H1 (cell line): ENCODE measurements at regions not wholly inside any gene's neighbourhood (a gene's known extent, or its start where the extent isn't known, plus 50 kb on each side); places are given as distances from the start of the nearest gene placed in this dataset.
"Not testable (repeated sequence)": the region's sequence is repeated elsewhere in the genome, so short reads cannot be mapped to it uniquely, and the experiment has no call there.

ENCODE experiments used
- CTCF ChIA-PET: fragments of 300-600 bp; sonication (Branson Sonifier 250); formaldehyde crosslinking; loops from one replicate; lab custom pipeline; 2021; ENCODE audit not compliant: partially characterized antibody; lab: Charles Lee
- POLR2A ChIA-PET: fragments of 300-600 bp; sonication (Branson Sonifier 250); formaldehyde crosslinking; loops from one replicate; lab custom pipeline; 2021; ENCODE audit warnings: inconsistent platforms; ENCODE audit not compliant: partially characterized antibody; lab: Charles Lee
- DNase-seq, 2 experiments: peaks; one replicate each; pipeline versions ENCODE4 v3.0.0 to v3.0.0-alpha.2; 2010 to 2022; ENCODE audit warnings: low spot score in 2 of 2, low read depth in 1 of 2, mixed read lengths in 1 of 2
- FAIRE-seq: peaks from 2 replicates; lab custom pipeline; 2011; peaks lifted over from hg19 to GRCh38; lab: Jason Lieb, UNC
- H2AFZ ChIP-seq: 2 replicates; pipeline ENCODE4 v1.8.1; 2012; ENCODE audit warnings: low read length, inconsistent platforms
- H2AK5ac ChIP-seq: 2 replicates; pipeline ENCODE4 v1.6.1; 2013; ENCODE audit warnings: low read depth, low read length
- H2BK120ac ChIP-seq: replicated peaks from 2 replicates; pipeline ENCODE3; 2013; ENCODE audit warnings: low read depth, low read length, inconsistent platforms
- H2BK12ac ChIP-seq: 2 replicates; pipeline ENCODE4 v1.6.1; 2013; ENCODE audit warnings: low read depth, low read length
- H2BK15ac ChIP-seq: 2 replicates; pipeline ENCODE4 v1.6.1; 2013; ENCODE audit warnings: low read length
- H2BK20ac ChIP-seq: 2 replicates; pipeline ENCODE4 v1.6.1; 2013; ENCODE audit warnings: low read length
- H2BK5ac ChIP-seq: 2 replicates; pipeline ENCODE4 v1.6.1; 2013; ENCODE audit warnings: low read depth, low read length
- H3K14ac ChIP-seq: 2 replicates; pipeline ENCODE4 v1.6.1; 2013; ENCODE audit warnings: inconsistent platforms; ENCODE audit not compliant: insufficient read length
- H3K18ac ChIP-seq: 2 replicates; pipeline ENCODE4 v1.6.1; 2013; ENCODE audit warnings: low read length; ENCODE audit errors: extremely low read depth
- H3K23ac ChIP-seq: 2 replicates; pipeline ENCODE4 v1.6.1; 2013; ENCODE audit warnings: inconsistent platforms; ENCODE audit not compliant: insufficient read length
- H3K23me2 ChIP-seq: 2 replicates; pipeline ENCODE4 v1.6.1; 2013; ENCODE audit warnings: low read depth, low read length
- H3K27ac ChIP-seq: 2 replicates; pipeline ENCODE4 v1.6.1; 2011; ENCODE audit warnings: low read depth, low read length, inconsistent platforms
- H3K27me3 ChIP-seq, 4 experiments: replicated peaks in 1 of 4; 1 replicate in 1 of 4; 2 replicates in 3 of 4; pipeline versions ENCODE4 v1.6.1 to v1.8.1; 2011 to 2013; ENCODE audit warnings: low read length in 3 of 4, mild to moderate bottlenecking in 3 of 4, inconsistent platforms in 2 of 4, mixed read lengths in 2 of 4, moderate library complexity in 1 of 4; ENCODE audit not compliant: control insufficient read depth in 3 of 4, insufficient read depth in 3 of 4; ENCODE audit errors: extremely low read depth in 1 of 4
- H3K36me3 ChIP-seq, 4 experiments: 2 replicates each; pipeline versions ENCODE4 v1.6.1 to v1.8.1; 2011 to 2013; ENCODE audit warnings: mild to moderate bottlenecking in 4 of 4, low read length in 3 of 4, moderate library complexity in 2 of 4, control low read depth in 1 of 4, inconsistent platforms in 1 of 4; ENCODE audit not compliant: insufficient read depth in 4 of 4, control insufficient read depth in 2 of 4
- H3K4ac ChIP-seq: replicated peaks from 2 replicates; pipeline ENCODE3; 2013; ENCODE audit warnings: low read length, low read depth, mixed read lengths, inconsistent platforms; ENCODE audit not compliant: insufficient read length
- H3K4me1 ChIP-seq, 4 experiments: replicated peaks in 1 of 4; 1 replicate in 1 of 4; 2 replicates in 3 of 4; pipeline versions ENCODE4 v1.6.1 to v1.8.1; 2011 to 2013; ENCODE audit warnings: low read length in 3 of 4, inconsistent platforms in 2 of 4, mixed read lengths in 1 of 4; ENCODE audit not compliant: insufficient read depth in 4 of 4, control insufficient read depth in 3 of 4
- H3K4me2 ChIP-seq, 2 experiments: 2 replicates each; pipeline versions ENCODE4 v1.6.1 to v1.8.1; 2011 to 2013; ENCODE audit warnings: low read depth in 2 of 2, low read length in 2 of 2, control low read depth in 1 of 2, inconsistent platforms in 1 of 2, mild to moderate bottlenecking in 1 of 2; ENCODE audit not compliant: insufficient read depth in 1 of 2
- H3K4me3 ChIP-seq, 4 experiments: fragments of 200-600, 300-600 bp in 1 of 4; sonication (generic), shearing (Covaris generic), sonication (Bioruptor Twin) in 1 of 4; 2 replicates each; pipeline versions ENCODE4 v1.5.1 to v1.8.1; 2011 to 2016; ENCODE audit warnings: low read length in 4 of 4, low read depth in 3 of 4, control low read depth in 2 of 4, inconsistent platforms in 2 of 4, mild to moderate bottlenecking in 2 of 4, mixed read lengths in 1 of 4, moderate library complexity in 1 of 4; ENCODE audit not compliant: insufficient read depth in 2 of 4; ENCODE audit errors: extremely low read depth in 1 of 4
- H3K56ac ChIP-seq: replicated peaks from 2 replicates; pipeline ENCODE3; 2013; ENCODE audit warnings: low read depth, mild to moderate bottlenecking, mixed read lengths, low read length, inconsistent platforms; ENCODE audit not compliant: insufficient read length
- H3K79me1 ChIP-seq: 2 replicates; pipeline ENCODE4 v1.6.1; 2013; ENCODE audit warnings: low read depth, low read length, control low read depth
- H3K79me2 ChIP-seq, 2 experiments: 2 replicates each; pipeline versions ENCODE4 v1.6.1 to v1.8.1; 2012 to 2013; ENCODE audit warnings: low read length in 2 of 2, mild to moderate bottlenecking in 2 of 2, inconsistent platforms in 1 of 2; ENCODE audit not compliant: insufficient read depth in 2 of 2, control insufficient read depth in 1 of 2
- H3K9ac ChIP-seq, 4 experiments: replicated peaks in 1 of 4; 1 replicate in 1 of 4; 2 replicates in 3 of 4; pipeline versions ENCODE4 v1.6.1 to v1.8.1; 2011 to 2013; ENCODE audit warnings: low read depth in 3 of 4, low read length in 3 of 4, control low read depth in 2 of 4, mild to moderate bottlenecking in 2 of 4, moderate library complexity in 2 of 4, inconsistent platforms in 1 of 4; ENCODE audit errors: extremely low read depth in 1 of 4
- H3K9me3 ChIP-seq, 2 experiments: 2 replicates each; pipeline versions ENCODE4 v1.6.1 to v1.8.1; 2012 to 2013; ENCODE audit warnings: mild to moderate bottlenecking in 2 of 2, moderate library complexity in 2 of 2, control low read depth in 1 of 2, inconsistent platforms in 1 of 2, low read depth in 1 of 2, low read length in 1 of 2, mixed read lengths in 1 of 2; ENCODE audit not compliant: insufficient read depth in 2 of 2
- H4K20me1 ChIP-seq, 2 experiments: replicated peaks in 1 of 2; 2 replicates each; pipeline versions ENCODE3 to v1.8.1; 2011 to 2013; ENCODE audit warnings: inconsistent platforms in 2 of 2, low read length in 2 of 2, mild to moderate bottlenecking in 1 of 2; ENCODE audit not compliant: insufficient read depth in 2 of 2, control insufficient read depth in 1 of 2
- H4K5ac ChIP-seq: 2 replicates; pipeline ENCODE4 v1.6.1; 2013; ENCODE audit warnings: low read length, low read depth, mixed read lengths, inconsistent platforms; ENCODE audit not compliant: insufficient read length
- H4K8ac ChIP-seq: 2 replicates; pipeline ENCODE4 v1.8.0; 2013; ENCODE audit warnings: mild to moderate bottlenecking, moderate library complexity, low read length, inconsistent platforms; ENCODE audit not compliant: insufficient read depth; ENCODE audit errors: extremely low read depth
- H4K91ac ChIP-seq: replicated peaks from 2 replicates; pipeline ENCODE3; 2013; ENCODE audit warnings: low read length, mixed read lengths, inconsistent platforms; ENCODE audit not compliant: insufficient read length
- EP300 ChIP-seq, 2 experiments: IDR thresholded peaks; 1 replicate in 1 of 2; 2 replicates in 1 of 2; pipeline ENCODE4 v1.6.1; 2011 to 2012; ENCODE audit warnings: low read depth in 2 of 2, low read length in 2 of 2, mild to moderate bottlenecking in 2 of 2, borderline replicate concordance in 1 of 2, inconsistent platforms in 1 of 2, moderate library complexity in 1 of 2
- PHF8 ChIP-seq: fragments of 200-600 bp; sonication (generic); conservative IDR thresholded peaks from 2 replicates; pipeline ENCODE4 v1.7.1; 2012; ENCODE audit warnings: low read depth, mild to moderate bottlenecking, inconsistent platforms, low read length, moderate library complexity
- RFX5 ChIP-seq: IDR thresholded peaks from 2 replicates; pipeline ENCODE4 v1.6.1; 2011; ENCODE audit warnings: low read depth, low read length, improper control_type of control experiment, borderline replicate concordance
- TBP ChIP-seq: IDR thresholded peaks from 2 replicates; pipeline ENCODE4 v1.6.1; 2011; ENCODE audit warnings: low read depth, low read length, improper control_type of control experiment
- WGBS, 2 experiments: shearing (Covaris generic) in 1 of 2; methylation state at CpG; one replicate each; pipeline versions ENCODE4 v1.1.6 to v1.1.7; 2013 to 2015; ENCODE audit warnings: low lambda C conversion rate in 2 of 2, mixed read lengths in 2 of 2, inconsistent platforms in 1 of 2, low coverage in 1 of 2, missing lambda C conversion rate in 1 of 2; ENCODE audit not compliant: insufficient replicate concordance in 2 of 2, insufficient coverage in 1 of 2, insufficient read length in 1 of 2; ENCODE audit errors: extremely low coverage in 1 of 2, missing lambda C conversion rate in 1 of 2; 5-methylcytosine and 5-hydroxymethylcytosine counted together
- TF ChIP-seq, protein P1 (sequence below): IDR thresholded peaks from 2 replicates; pipeline ENCODE4 v1.6.1; 2012; ENCODE audit warnings: low read length, inconsistent platforms

- TF ChIP-seq, protein P1, sequence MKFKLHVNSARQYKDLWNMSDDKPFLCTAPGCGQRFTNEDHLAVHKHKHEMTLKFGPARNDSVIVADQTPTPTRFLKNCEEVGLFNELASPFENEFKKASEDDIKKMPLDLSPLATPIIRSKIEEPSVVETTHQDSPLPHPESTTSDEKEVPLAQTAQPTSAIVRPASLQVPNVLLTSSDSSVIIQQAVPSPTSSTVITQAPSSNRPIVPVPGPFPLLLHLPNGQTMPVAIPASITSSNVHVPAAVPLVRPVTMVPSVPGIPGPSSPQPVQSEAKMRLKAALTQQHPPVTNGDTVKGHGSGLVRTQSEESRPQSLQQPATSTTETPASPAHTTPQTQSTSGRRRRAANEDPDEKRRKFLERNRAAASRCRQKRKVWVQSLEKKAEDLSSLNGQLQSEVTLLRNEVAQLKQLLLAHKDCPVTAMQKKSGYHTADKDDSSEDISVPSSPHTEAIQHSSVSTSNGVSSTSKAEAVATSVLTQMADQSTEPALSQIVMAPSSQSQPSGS: no peak
- TF ChIP-seq RFX5 (no peak), TBP (no peak), EP300 (IDR thresholded peaks at IDR 0.05; ENCODE audit: borderline replicate concordance in 1 of 2, low read depth in 2 of 2, low read length in 2 of 2) (no peak), PHF8 (no peak)
These were observed 309.2 kb downstream of the SH3GL2 start (continued) for GRCh38 chr9:17888066-17888465.

DNA sequence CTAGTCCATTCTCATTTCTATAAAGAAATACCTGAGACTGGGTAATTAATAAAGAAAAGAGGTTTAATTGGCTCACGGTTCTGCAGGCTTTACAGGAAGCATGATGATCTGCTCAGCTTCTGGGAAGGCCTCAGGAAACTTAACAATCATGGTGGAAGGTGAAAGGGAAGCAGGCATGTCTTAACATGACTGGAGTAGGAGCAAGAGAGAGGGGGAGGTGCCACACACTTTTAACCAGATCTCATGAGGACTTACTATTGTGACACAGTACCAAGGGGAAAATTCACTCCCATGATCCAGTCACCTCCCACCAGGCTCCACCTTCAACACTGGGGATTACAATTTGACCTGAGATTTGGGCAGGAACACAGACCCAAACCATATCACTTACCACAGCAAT lies 310.1 kb downstream of the SH3GL2 start:
- FAIRE-seq, H3K4me2 ChIP-seq: not testable (repeated sequence)
- CTCF ChIA-PET: interaction anchor here (0.6 to 1.2 kb wide), 2 partner anchors 238 to 340 kb away, joined by 3 to 7 read pairs; no protein-coding TSS in a partner anchor

More for the DNA sequence above, 310.1 kb downstream of the SH3GL2 start:
- H3K36me3 ChIP-seq, H3K4ac ChIP-seq, H3K4me3 ChIP-seq, H2BK120ac ChIP-seq, H3K79me1 ChIP-seq, H3K27me3 ChIP-seq, H3K56ac ChIP-seq, H4K91ac ChIP-seq, DNase-seq, H3K4me1 ChIP-seq, H3K9me3 ChIP-seq, H2AK5ac ChIP-seq, H4K20me1 ChIP-seq, H2BK12ac ChIP-seq, H3K18ac ChIP-seq, H3K9ac ChIP-seq, H2BK20ac ChIP-seq, H3K23ac ChIP-seq, H2BK15ac ChIP-seq, H3K14ac ChIP-seq, H2BK5ac ChIP-seq, H3K23me2 ChIP-seq, H4K5ac ChIP-seq, POLR2A ChIA-PET, H3K79me2 ChIP-seq, H2AFZ ChIP-seq, H3K27ac ChIP-seq, H4K8ac ChIP-seq: not testable (repeated sequence)
- WGBS, 2 experiments: 93% methylated on average over 1 of the region's 1 CpG; no CpG with 5 or more reads in 1 of the 2 experiments
